K562 (cell line): ENCODE measurements at regions not wholly inside any gene's neighbourhood (a gene's known extent, or its start where the extent isn't known, plus 50 kb on each side); places are given as distances from the start of the nearest gene placed in this dataset.

Experiments used
- ATAC-seq: fragments of 200-7000 bp; cut with Tn5 transposase; 3 replicates; pipeline ENCODE4 v1.9.1; 2020; ENCODE audit warnings: moderate library complexity
- BruUV-seq: library from RNA; stranded (reverse); fragments of 400-500 nt; replicated peaks from 2 replicates; lab custom pipeline; 2021; lab: Mats Ljungman, UMichigan
- CTCF ChIA-PET: fragments of 300-600 bp; formaldehyde crosslinking; extraction: SDS; loops from one replicate; lab custom pipeline; 2021; ENCODE audit warnings: low intra/inter-chr PET ratio; lab: Yijun Ruan, JAX
- POLR2A ChIA-PET: fragments of 300-600, 350-650 bp; sonication (Branson Sonifier 250); formaldehyde crosslinking; extraction: SDS; loops from one replicate; lab custom pipeline; 2021; ENCODE audit warnings: antibody characterized with exemption, inconsistent platforms; lab: Yijun Ruan, JAX
- DNase-seq, 4 experiments: peaks; one replicate each; pipeline versions ENCODE4 v3.0.0 to v3.0.0-alpha.2; 2011 to 2018; ENCODE audit warnings: low spot score in 3 of 4, mixed read lengths in 3 of 4; ENCODE audit errors: extremely low read depth in 1 of 4
- FAIRE-seq: peaks from 2 replicates; lab custom pipeline; 2011; peaks lifted over from hg19 to GRCh38; lab: Jason Lieb, UNC
- H2AFZ ChIP-seq: 2 replicates; pipeline ENCODE4 v1.6.0; 2011; ENCODE audit warnings: low read depth, low read length, control low read depth, inconsistent platforms
- H3K27ac ChIP-seq: fragments of 200-600 bp; 3 replicates; pipeline ENCODE4 v1.8.0; 2011; ENCODE audit warnings: low read depth, mild to moderate bottlenecking, control low read depth, inconsistent platforms, low read length, moderate library complexity, mixed read lengths; ENCODE audit errors: extremely low read depth
- H3K27me3 ChIP-seq, 2 experiments: fragments of 300-600 bp in 1 of 2; 2 replicates in 1 of 2; 3 replicates in 1 of 2; pipeline versions ENCODE4 v1.6.0 to v1.8.0; 2011; ENCODE audit warnings: inconsistent platforms in 2 of 2, low read length in 2 of 2, mild to moderate bottlenecking in 1 of 2, mixed read lengths in 1 of 2, moderate library complexity in 1 of 2; ENCODE audit not compliant: control insufficient read depth in 2 of 2, insufficient read depth in 2 of 2
- H3K36me3 ChIP-seq: fragments of 300-600 bp; 3 replicates; pipeline ENCODE4 v1.8.0; 2011; ENCODE audit warnings: mild to moderate bottlenecking, low read length, inconsistent platforms; ENCODE audit not compliant: control insufficient read depth, insufficient read depth
- H3K4me1 ChIP-seq, 2 experiments: fragments of 200-600 bp in 1 of 2; replicated peaks in 1 of 2; 2 replicates in 1 of 2; 3 replicates in 1 of 2; pipeline versions ENCODE4 v1.5.1 to v1.8.0; 2011; ENCODE audit warnings: inconsistent platforms in 2 of 2, low read length in 2 of 2, mild to moderate bottlenecking in 1 of 2, mixed read lengths in 1 of 2, moderate library complexity in 1 of 2; ENCODE audit not compliant: control insufficient read depth in 2 of 2, insufficient read depth in 2 of 2
- H3K4me2 ChIP-seq: 2 replicates; pipeline ENCODE4 v1.6.1; 2011; ENCODE audit warnings: low read length, control low read depth, inconsistent platforms, mixed read lengths; ENCODE audit not compliant: insufficient read depth
- H3K4me3 ChIP-seq: fragments of 200-600 bp; sonication (generic), shearing (Covaris generic); 2 replicates; pipeline ENCODE4 v1.5.1; 2016; ENCODE audit warnings: control low read depth, inconsistent platforms
- H3K79me2 ChIP-seq: fragments of 200-600 bp; 3 replicates; pipeline ENCODE4 v1.8.0; 2011; ENCODE audit warnings: low read length, inconsistent platforms; ENCODE audit not compliant: control insufficient read depth, insufficient read depth
- H3K9ac ChIP-seq, 2 experiments: 2 replicates each; pipeline versions ENCODE4 v1.6.0 to v1.6.1; 2011; ENCODE audit warnings: low read depth in 2 of 2, low read length in 2 of 2, control low read depth in 1 of 2, inconsistent platforms in 1 of 2, mild to moderate bottlenecking in 1 of 2, mixed read lengths in 1 of 2; ENCODE audit not compliant: insufficient read depth in 1 of 2
- H3K9me1 ChIP-seq: one replicate; pipeline ENCODE4 v1.6.0; 2011; ENCODE audit warnings: inconsistent platforms, mild to moderate bottlenecking, low read length, moderate library complexity; ENCODE audit not compliant: control insufficient read depth, insufficient read depth
- H3K9me3 ChIP-seq: replicated peaks from 2 replicates; pipeline ENCODE4 v1.5.1; 2011; ENCODE audit warnings: low read depth, low read length, inconsistent platforms; ENCODE audit not compliant: control insufficient read depth, insufficient read depth
- H4K20me1 ChIP-seq: replicated peaks from 2 replicates; pipeline ENCODE4 v1.6.1; 2011; ENCODE audit warnings: low read length, inconsistent platforms, mixed read lengths; ENCODE audit not compliant: control insufficient read depth, insufficient read depth
- CLOCK ChIP-seq: fragments of 250-450 bp; sonication (Bioruptor Pico); IDR thresholded peaks from 2 replicates; pipeline ENCODE4 v1.4.0; 2020; ENCODE audit warnings: mild to moderate bottlenecking, moderate library complexity, borderline replicate concordance
- DACH1 ChIP-seq: fragments of 450-650 bp; IDR thresholded peaks from 2 replicates; pipeline ENCODE4 v1.6.1; 2018; ENCODE audit not compliant: partially characterized antibody
- DNMT1 ChIP-seq: fragments of 450-650 bp; IDR thresholded peaks from 2 replicates; pipeline ENCODE4 v1.6.1; 2016; ENCODE audit warnings: antibody characterized with exemption, mild to moderate bottlenecking
- ELF1 ChIP-seq: fragments of 200-800 bp; sonication (Bioruptor generic); IDR thresholded peaks from 2 replicates; pipeline ENCODE4 v1.6.1; 2016; ENCODE audit warnings: missing genetic modification characterization, missing compliant biosample characterization
- FOXK1 ChIP-seq: sonication (generic); formaldehyde crosslinking; IDR thresholded peaks from 2 replicates; pipeline ENCODE4 v1.8.0; 2022; ENCODE audit warnings: missing genetic modification reagents, mild to moderate bottlenecking, borderline replicate concordance
- NONO ChIP-seq, 2 experiments: fragments of 200-400 bp in 1 of 2; fragments of 450-650 bp in 1 of 2; formaldehyde crosslinking in 1 of 2; IDR thresholded peaks; 2 replicates each; pipeline ENCODE4 v1.6.1; 2017; ENCODE audit warnings: low read depth in 2 of 2, mild to moderate bottlenecking in 2 of 2, moderate library complexity in 2 of 2, low read length in 1 of 2
- SAFB ChIP-seq: fragments of 200-400 bp; formaldehyde crosslinking; IDR thresholded peaks from 2 replicates; pipeline ENCODE4 v1.6.1; 2017; ENCODE audit warnings: low read depth, low read length, borderline replicate concordance
- ZNF24 ChIP-seq: fragments of 450-650 bp; IDR thresholded peaks from 2 replicates; pipeline ENCODE4 v1.6.1; 2016
- ZNF561 ChIP-seq: fragments of 450-650 bp; formaldehyde crosslinking; conservative IDR thresholded peaks from 2 replicates; pipeline ENCODE4 v1.4.0; 2020; ENCODE audit warnings: mild to moderate bottlenecking, moderate library complexity
- WGBS: fragments of 100-300 bp; shearing (Covaris generic); methylation state at CpG from one replicate; pipeline ENCODE4 v1.1.6; 2016; ENCODE audit warnings: low coverage, mixed read lengths; ENCODE audit not compliant: insufficient coverage; ENCODE audit errors: missing lambda C conversion rate; 5-methylcytosine and 5-hydroxymethylcytosine counted together
- in situ Hi-C: fragments of 300-500 bp; cut with MboI; formaldehyde crosslinking; loops from 4 replicates; pipeline ENCODE4 v1.15.0; 2018; ENCODE audit warnings: inconsistent platforms, mixed read lengths
- intact Hi-C: fragments of 100-400 bp; cut with micrococcal nuclease; formaldehyde crosslinking; loops from 2 replicates; pipeline ENCODE4 v1.14.2; 2022

DNA sequence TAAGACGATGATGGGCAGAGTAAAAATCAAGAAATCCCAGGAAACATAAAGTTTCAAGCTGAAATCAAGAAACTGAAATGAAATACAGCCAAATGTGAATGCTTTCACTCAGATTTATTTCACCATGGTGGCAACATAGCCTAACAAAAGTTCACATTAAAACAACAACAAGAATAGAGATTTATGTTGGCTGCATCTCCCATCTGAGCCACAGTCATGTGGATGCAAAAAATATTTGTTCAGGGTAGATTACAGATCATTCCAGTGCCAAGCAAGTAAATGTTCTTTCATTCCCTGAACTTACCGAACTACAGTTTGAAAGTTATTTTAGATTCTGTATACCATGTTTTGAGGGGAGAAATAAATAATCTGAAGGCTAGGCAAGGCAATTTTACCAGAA lies 159.9 kb upstream of the TMTC1 start:
- Histone ChIP-seq H3K4me3 (no peak overlapping the region), H3K4me2 (no peak overlapping the region), H3K36me3 (no peaks in the 10 kb centered on the region), H3K9me1 (no peaks in the 10 kb centered on the region), H3K27ac (no peak overlapping the region), H4K20me1 (no peaks in the 10 kb centered on the region), H2AFZ (no peak overlapping the region), H3K79me2 (no peaks in the 10 kb centered on the region), H3K27me3 (no peaks in the 10 kb centered on the region), H3K9ac (no peak overlapping the region), H3K4me1 (no peaks in the 10 kb centered on the region), H3K9me3 (no peaks in the 10 kb centered on the region)
- WGBS: 0% methylated on average over 2 of the region's 2 CpGs
- TF ChIP-seq ELF1 (tag): no peak
- no peak for TF ChIP-seq FOXK1
- TF ChIP-seq DACH1: no peak
- no peak for TF ChIP-seq NONO (IDR thresholded peaks at IDR 0.05; ENCODE audit: low read depth in 2 of 2, low read length in 1 of 2)
- TF ChIP-seq ZNF24: no peak
- TF ChIP-seq ZNF561 (CRISPR knock-in tag): no peak
- TF ChIP-seq SAFB: no peak
- no peak for TF ChIP-seq CLOCK
- no peak for TF ChIP-seq DNMT1
- in situ Hi-C loops: no loop called here
- DNase-seq (no peak), ATAC-seq (no peak), FAIRE-seq (no peak)
- ChIA-PET POLR2A (no interaction called here), CTCF (no interaction called here)
- intact Hi-C loops: no loop called here
- BruUV-seq: no TSS peak
